K562 (cell line): ENCODE measurements at regions not wholly inside any gene's neighbourhood (a gene's known extent, or its start where the extent isn't known, plus 50 kb on each side); places are given as distances from the start of the nearest gene placed in this dataset.

Experiments used
- ATF2 ChIP-seq: sonication (generic); formaldehyde crosslinking; IDR thresholded peaks from 2 replicates; pipeline ENCODE4 v1.8.1; 2022; ENCODE audit warnings: missing genetic modification reagents
- CBX8 ChIP-seq: fragments of 200-600 bp; sonication (generic); IDR thresholded peaks from 2 replicates; pipeline ENCODE4 v1.6.1; 2012; ENCODE audit warnings: borderline replicate concordance, mixed run types, low read depth, mild to moderate bottlenecking, moderate library complexity, mixed read lengths, low read length, control low read depth, inconsistent platforms; ENCODE audit not compliant: poor library complexity, severe bottlenecking; ENCODE audit errors: extremely low read depth
- GTF2F1 ChIP-seq: IDR thresholded peaks from 2 replicates; pipeline ENCODE4 v1.6.1; 2011; ENCODE audit warnings: low read depth, low read length, improper control_type of control experiment
- HNRNPUL1 ChIP-seq: fragments of 200-400 bp; formaldehyde crosslinking; IDR thresholded peaks from 2 replicates; pipeline ENCODE4 v1.6.1; 2017; ENCODE audit warnings: low read length
- ILF3 ChIP-seq: fragments of 450-650 bp; IDR thresholded peaks from 2 replicates; pipeline ENCODE4 v1.6.1; 2018; ENCODE audit warnings: antibody characterized with exemption, mild to moderate bottlenecking, moderate library complexity, borderline replicate concordance
- KAT8 ChIP-seq: fragments of 450-650 bp; IDR thresholded peaks from 2 replicates; pipeline ENCODE4 v1.6.1; 2016; ENCODE audit warnings: low read depth, mild to moderate bottlenecking
- MLX ChIP-seq, 2 experiments: fragments of 450-650 bp in 1 of 2; sonication (generic) in 1 of 2; formaldehyde crosslinking; conservative IDR thresholded peaks; 2 replicates each; pipeline versions ENCODE4 v1.4.0 to v1.8.1; 2020 to 2022; ENCODE audit warnings: mild to moderate bottlenecking in 1 of 2, missing genetic modification reagents in 1 of 2
- NR4A1 ChIP-seq, 2 experiments: fragments of 250-450 bp in 1 of 2; fragments of 450-650 bp in 1 of 2; sonication (Bioruptor Pico) in 1 of 2; IDR thresholded peaks; 2 replicates each; pipeline versions ENCODE4 v1.4.0 to v1.6.1; 2016 to 2020; ENCODE audit warnings: mild to moderate bottlenecking in 2 of 2, missing compliant biosample characterization in 1 of 2, missing genetic modification characterization in 1 of 2, moderate library complexity in 1 of 2
- SIRT6 ChIP-seq: IDR thresholded peaks from one replicate; pipeline ENCODE4 v1.6.1; 2012; ENCODE audit warnings: low read depth, mild to moderate bottlenecking, control low read depth, inconsistent platforms, low read length, moderate library complexity
- SRSF9 ChIP-seq: fragments of 200-400 bp; formaldehyde crosslinking; IDR thresholded peaks from 2 replicates; pipeline ENCODE4 v1.6.1; 2017; ENCODE audit warnings: low read depth, low read length, borderline replicate concordance
- TSHZ1 ChIP-seq: fragments of 250-450 bp; sonication (Bioruptor Pico); IDR thresholded peaks from 2 replicates; pipeline ENCODE4 v1.4.0; 2020; ENCODE audit warnings: mild to moderate bottlenecking, moderate library complexity
- WHSC1 ChIP-seq: IDR thresholded peaks from one replicate; pipeline ENCODE4 v1.6.1; 2012; ENCODE audit warnings: low read length, control low read depth, inconsistent platforms
- ZNF316 ChIP-seq: fragments of 450-650 bp; IDR thresholded peaks from 2 replicates; pipeline ENCODE4 v1.6.1; 2016
- ZNF780A ChIP-seq: fragments of 250-450 bp; sonication (Bioruptor Pico); IDR thresholded peaks from 2 replicates; pipeline ENCODE4 v1.5.0; 2021; ENCODE audit warnings: mild to moderate bottlenecking
- TF ChIP-seq, protein P1 (sequence below), 2 experiments: fragments of 200-800 bp in 1 of 2; sonication (Bioruptor generic) in 1 of 2; sonication (generic) in 1 of 2; formaldehyde crosslinking in 1 of 2; IDR thresholded peaks in 1 of 2; conservative IDR thresholded peaks in 1 of 2; 2 replicates each; pipeline versions ENCODE4 v1.5.0 to v1.6.1; 2016 to 2020; ENCODE audit warnings: missing compliant biosample characterization in 1 of 2, missing genetic modification characterization in 1 of 2, missing genetic modification reagents in 1 of 2

DNA sequence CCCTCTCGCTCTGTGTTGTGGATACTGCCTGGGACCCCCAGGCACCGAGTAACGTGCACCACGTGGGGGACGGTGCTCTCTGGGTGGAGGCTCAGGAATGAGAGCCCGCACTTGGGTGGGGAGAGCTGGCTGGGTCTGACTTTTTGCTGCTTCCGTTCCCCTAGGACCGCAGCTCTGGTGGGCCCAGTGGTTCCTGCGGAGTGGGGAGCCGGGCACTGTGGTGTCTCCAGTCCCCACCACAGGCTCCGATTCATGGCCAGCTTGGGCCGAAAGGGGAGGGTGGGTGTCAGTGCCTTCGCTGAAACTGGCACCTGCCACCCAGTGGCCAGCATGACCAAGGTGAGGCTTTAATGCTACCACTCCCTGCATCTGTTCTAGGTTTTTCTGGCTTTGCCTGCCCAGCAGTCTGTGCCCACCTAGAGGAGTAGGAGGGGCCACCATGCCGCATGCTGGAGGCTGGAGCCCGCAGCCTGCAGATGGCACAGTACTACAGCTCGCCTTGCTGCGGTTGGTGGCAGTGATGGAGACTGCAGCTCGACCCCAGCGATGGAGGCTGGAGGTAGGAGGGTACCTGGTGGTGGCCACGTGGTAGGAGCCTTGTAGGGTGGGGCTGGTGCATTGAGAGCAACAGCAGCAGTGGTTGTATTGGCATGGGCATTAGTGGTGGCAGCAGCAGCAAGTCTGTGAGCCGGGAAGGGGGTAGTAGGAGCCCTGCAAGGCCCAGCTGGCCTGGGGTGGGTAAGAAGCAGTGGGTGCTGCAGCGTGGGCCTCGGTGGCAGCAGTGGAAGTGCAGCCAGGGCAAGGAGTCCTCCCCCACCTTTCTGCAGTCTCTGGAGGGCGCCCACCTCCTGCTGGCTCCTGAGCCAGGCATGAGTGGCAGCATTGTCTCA, 118.8 kb upstream of the VPREB1 start (continued):
- 0 out of 2 replicates have a peak, but pooled peaks have one; percentile 3 for TF ChIP-seq TSHZ1 (CRISPR knock-in tag)
- no peak for TF ChIP-seq KAT8
- TF ChIP-seq SRSF9, result no peak
- 0 out of 4 replicates have a peak, but pooled peaks of 1 of the 2 experiments have one; percentile 41 for TF ChIP-seq MLX (CRISPR knock-in tag; conservative IDR thresholded peaks at IDR 0.05)
- TF ChIP-seq NR4A1 (CRISPR knock-in tag; IDR thresholded peaks at IDR 0.05), result no peak
- TF ChIP-seq NR4A1 (tag; IDR thresholded peaks at IDR 0.05), result no peak
- TF ChIP-seq SIRT6, result no peak
- 0 out of 2 replicates have a peak, but pooled peaks have one; percentile 25 for TF ChIP-seq GTF2F1
- no peak for TF ChIP-seq ZNF780A (CRISPR knock-in tag)
- no peak for TF ChIP-seq ILF3
- TF ChIP-seq ZNF316, result no peak
- TF ChIP-seq HNRNPUL1, result no peak
- TF ChIP-seq ATF2, result 0 out of 2 replicates have a peak, but pooled peaks have one; percentile 28
- TF ChIP-seq, protein P1, sequence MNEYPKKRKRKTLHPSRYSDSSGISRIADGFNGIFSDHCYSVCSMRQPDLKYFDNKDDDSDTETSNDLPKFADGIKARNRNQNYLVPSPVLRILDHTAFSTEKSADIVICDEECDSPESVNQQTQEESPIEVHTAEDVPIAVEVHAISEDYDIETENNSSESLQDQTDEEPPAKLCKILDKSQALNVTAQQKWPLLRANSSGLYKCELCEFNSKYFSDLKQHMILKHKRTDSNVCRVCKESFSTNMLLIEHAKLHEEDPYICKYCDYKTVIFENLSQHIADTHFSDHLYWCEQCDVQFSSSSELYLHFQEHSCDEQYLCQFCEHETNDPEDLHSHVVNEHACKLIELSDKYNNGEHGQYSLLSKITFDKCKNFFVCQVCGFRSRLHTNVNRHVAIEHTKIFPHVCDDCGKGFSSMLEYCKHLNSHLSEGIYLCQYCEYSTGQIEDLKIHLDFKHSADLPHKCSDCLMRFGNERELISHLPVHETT (CRISPR knock-in tag; conservative IDR thresholded peaks at IDR 0.05 in 1 of 2, IDR thresholded peaks at IDR 0.05 in 1 of 2), result 0 out of 4 replicates have a peak, but pooled peaks of 1 of the 2 experiments have one; percentile 25
- TF ChIP-seq WHSC1, result no peak
- TF ChIP-seq CBX8, result no peak
